ENCODE measurements at regions not wholly inside any gene's neighbourhood (a gene's known extent, or its start where the extent isn't known, plus 50 kb on each side); places are given as distances from the start of the nearest gene placed in this dataset.

DNA sequence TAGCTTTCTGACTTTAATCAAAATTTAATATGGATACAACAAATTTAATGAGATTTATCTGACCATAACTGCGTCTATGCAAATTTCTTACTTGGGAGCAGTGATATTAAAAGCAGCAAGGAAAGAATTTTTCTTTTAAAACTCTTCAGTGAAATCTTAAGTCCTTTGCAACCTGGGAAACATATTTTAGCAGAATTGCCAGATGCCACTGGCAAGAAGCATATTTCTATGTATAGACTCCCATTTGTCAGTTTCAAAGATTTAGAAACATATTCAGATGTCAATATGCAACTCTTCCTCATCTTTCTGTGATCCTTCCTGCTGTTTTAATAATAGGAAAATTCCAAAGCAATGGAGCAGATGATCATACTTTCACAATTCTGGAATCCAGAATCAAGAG lies 911.3 kb downstream of the LUZP2 start:
- Histone ChIP-seq H3K27ac (ENCODE audit: low read depth, low read length, poor library complexity, severe bottlenecking) (no peak overlapping the region), H3K4me1 (ENCODE audit: insufficient read depth, low read length, poor library complexity, severe bottlenecking) (no peaks in the 10 kb centered on the region), H3K27me3 (replicated peaks; ENCODE audit: insufficient read depth, low read depth, low read length, poor library complexity) (no peaks in the 10 kb centered on the region), H3K4me3 (ENCODE audit: low read depth, low read length, poor library complexity, severe bottlenecking) (no peak overlapping the region), H3K9me3 (ENCODE audit: low read depth, low read length, poor library complexity, severe bottlenecking) (no peaks in the 10 kb centered on the region), H3K36me3 (ENCODE audit: insufficient read depth, low read length, poor library complexity, severe bottlenecking) (no peaks in the 10 kb centered on the region)
- CTCF ChIA-PET, result no interaction called here
- POLR2A ChIA-PET (ENCODE audit: low non-redundant PET), result no interaction called here
- intact Hi-C loops (cut with micrococcal nuclease; ENCODE audit: unreplicated experiment), result no loop called here
- no peak for DNase-seq (ENCODE audit: low spot score)
- TF ChIP-seq EZH2 (IDR thresholded peaks at IDR 0.05; ENCODE audit: borderline replicate concordance, low read depth, low read length, poor library complexity, severe bottlenecking), result no peak
- BruUV-seq (replicated peaks), result no TSS peak

DNA sequence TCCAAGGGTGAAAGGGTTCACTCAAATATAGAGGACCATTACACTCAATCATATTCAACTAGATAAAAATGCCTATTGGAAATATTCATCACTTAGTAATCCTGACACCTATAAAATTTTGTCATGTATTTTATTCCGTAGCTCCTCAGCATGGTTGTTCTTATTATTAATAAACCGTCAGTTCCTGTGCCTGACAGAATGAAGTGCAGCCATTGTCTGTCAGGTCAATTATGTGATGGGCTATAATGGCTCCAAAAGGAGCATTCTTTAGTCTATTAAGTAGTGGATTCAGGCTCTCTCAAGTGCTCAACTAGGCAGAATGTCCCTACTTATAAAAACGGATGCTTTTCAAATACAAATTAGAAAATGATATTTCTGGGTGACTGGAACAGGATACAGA lies 916.1 kb upstream of the ANO3 start:
- no peaks in the 10 kb centered on the region for H3K36me3 ChIP-seq (ENCODE audit: insufficient read depth, low read length, poor library complexity, severe bottlenecking)
- H3K27me3 ChIP-seq (replicated peaks; ENCODE audit: insufficient read depth, low read depth, low read length, poor library complexity), result no peaks in the 10 kb centered on the region
- CTCF ChIA-PET, result no interaction called here
- TF ChIP-seq EZH2 (IDR thresholded peaks at IDR 0.05; ENCODE audit: borderline replicate concordance, low read depth, low read length, poor library complexity, severe bottlenecking), result no peak
- TF ChIP-seq, protein P1, sequence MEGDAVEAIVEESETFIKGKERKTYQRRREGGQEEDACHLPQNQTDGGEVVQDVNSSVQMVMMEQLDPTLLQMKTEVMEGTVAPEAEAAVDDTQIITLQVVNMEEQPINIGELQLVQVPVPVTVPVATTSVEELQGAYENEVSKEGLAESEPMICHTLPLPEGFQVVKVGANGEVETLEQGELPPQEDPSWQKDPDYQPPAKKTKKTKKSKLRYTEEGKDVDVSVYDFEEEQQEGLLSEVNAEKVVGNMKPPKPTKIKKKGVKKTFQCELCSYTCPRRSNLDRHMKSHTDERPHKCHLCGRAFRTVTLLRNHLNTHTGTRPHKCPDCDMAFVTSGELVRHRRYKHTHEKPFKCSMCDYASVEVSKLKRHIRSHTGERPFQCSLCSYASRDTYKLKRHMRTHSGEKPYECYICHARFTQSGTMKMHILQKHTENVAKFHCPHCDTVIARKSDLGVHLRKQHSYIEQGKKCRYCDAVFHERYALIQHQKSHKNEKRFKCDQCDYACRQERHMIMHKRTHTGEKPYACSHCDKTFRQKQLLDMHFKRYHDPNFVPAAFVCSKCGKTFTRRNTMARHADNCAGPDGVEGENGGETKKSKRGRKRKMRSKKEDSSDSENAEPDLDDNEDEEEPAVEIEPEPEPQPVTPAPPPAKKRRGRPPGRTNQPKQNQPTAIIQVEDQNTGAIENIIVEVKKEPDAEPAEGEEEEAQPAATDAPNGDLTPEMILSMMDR (conservative IDR thresholded peaks at IDR 0.05; ENCODE audit: low read depth, low read length), result no peak
- intact Hi-C loops (cut with micrococcal nuclease; ENCODE audit: unreplicated experiment), result no loop called here
- POLR2A ChIA-PET (ENCODE audit: low non-redundant PET), result no interaction called here
- no peaks in the 10 kb centered on the region for H3K9me3 ChIP-seq (ENCODE audit: low read depth, low read length, poor library complexity, severe bottlenecking)
- H3K4me3 ChIP-seq (ENCODE audit: low read depth, low read length, poor library complexity, severe bottlenecking), result no peak overlapping the region
- DNase-seq (ENCODE audit: low spot score), result no peak
- no TSS peak for BruUV-seq (replicated peaks)
- no peaks in the 10 kb centered on the region for H3K4me1 ChIP-seq (ENCODE audit: insufficient read depth, low read length, poor library complexity, severe bottlenecking)
- H3K27ac ChIP-seq (ENCODE audit: low read depth, low read length, poor library complexity, severe bottlenecking), result no peak overlapping the region

DNA sequence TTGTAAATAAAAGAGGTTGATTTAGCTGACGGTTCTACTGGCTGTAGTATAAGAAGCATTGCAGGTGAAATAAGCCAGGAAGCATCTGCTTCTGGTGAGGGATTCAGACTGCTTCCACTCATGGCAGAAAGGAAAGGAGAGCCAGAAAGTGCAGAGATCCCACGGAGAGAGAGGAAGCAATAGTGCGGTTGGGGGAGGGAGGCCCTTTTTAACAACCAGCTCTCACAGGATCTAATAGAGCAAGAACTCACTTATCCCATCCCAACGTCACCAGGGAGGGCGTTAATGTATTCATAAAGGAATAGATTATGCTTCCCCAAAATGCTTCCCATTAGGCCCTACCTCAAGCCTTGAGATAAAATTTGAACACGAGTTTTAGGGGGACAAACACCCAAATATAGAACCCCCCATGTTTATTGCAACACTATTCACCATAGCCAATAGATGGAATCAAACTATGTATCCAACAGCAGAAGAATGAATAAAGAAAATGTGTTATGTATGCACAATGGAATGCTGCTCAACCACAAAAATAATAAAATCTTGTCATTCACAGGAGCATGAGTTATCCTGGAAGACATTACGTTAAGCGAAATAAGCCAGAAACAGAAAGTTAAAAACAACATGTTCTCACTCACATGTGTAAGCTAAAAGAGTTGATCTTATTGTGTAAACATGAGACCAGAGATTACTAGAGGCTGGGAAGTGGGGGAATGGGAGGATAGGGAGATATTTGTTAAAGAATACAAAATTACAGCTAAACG lies 908.3 kb upstream of the ANO3 start:
- H3K27ac ChIP-seq (ENCODE audit: low read depth, low read length, poor library complexity, severe bottlenecking), result no peak overlapping the region
- no peaks in the 10 kb centered on the region for H3K27me3 ChIP-seq (replicated peaks; ENCODE audit: insufficient read depth, low read depth, low read length, poor library complexity)
- ChIA-PET CTCF (no interaction called here), POLR2A (ENCODE audit: low non-redundant PET) (no interaction called here)
- TF ChIP-seq, protein P1 (conservative IDR thresholded peaks at IDR 0.05; ENCODE audit: low read depth, low read length), result no peak
- TF ChIP-seq EZH2 (IDR thresholded peaks at IDR 0.05; ENCODE audit: borderline replicate concordance, low read depth, low read length, poor library complexity, severe bottlenecking), result no peak
- H3K36me3 ChIP-seq (ENCODE audit: insufficient read depth, low read length, poor library complexity, severe bottlenecking), result no peaks in the 10 kb centered on the region
- no peak overlapping the region for H3K4me3 ChIP-seq (ENCODE audit: low read depth, low read length, poor library complexity, severe bottlenecking)
- H3K9me3 ChIP-seq (ENCODE audit: low read depth, low read length, poor library complexity, severe bottlenecking), result no peaks in the 10 kb centered on the region
- intact Hi-C loops (cut with micrococcal nuclease; ENCODE audit: unreplicated experiment), result no loop called here
- H3K4me1 ChIP-seq (ENCODE audit: insufficient read depth, low read length, poor library complexity, severe bottlenecking), result no peaks in the 10 kb centered on the region
- BruUV-seq (replicated peaks), result no TSS peak
- DNase-seq (ENCODE audit: low spot score), result no peak

DNA sequence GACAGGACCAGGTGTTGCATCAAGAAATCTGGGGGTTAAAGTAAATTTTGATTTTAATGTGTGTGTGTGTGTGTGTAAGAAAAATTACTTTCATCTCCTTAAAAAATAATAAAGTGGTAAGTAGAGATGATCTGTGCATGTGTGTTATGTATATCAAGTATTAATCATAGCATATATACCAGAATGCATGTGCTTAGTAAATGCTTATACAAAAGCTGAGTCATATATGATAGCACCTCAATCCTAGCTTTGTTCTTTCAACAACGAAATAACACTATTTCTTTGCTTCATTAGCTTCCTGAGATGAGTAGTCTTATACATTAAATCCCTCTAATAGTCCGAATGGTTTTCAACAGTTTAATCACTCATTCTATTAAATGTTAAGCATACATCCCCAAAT lies 899.6 kb upstream of the ANO3 start:
- Histone ChIP-seq H3K27me3 (replicated peaks; ENCODE audit: insufficient read depth, low read depth, low read length, poor library complexity) (no peaks in the 10 kb centered on the region), H3K4me3 (ENCODE audit: low read depth, low read length, poor library complexity, severe bottlenecking) (no peak overlapping the region), H3K9me3 (ENCODE audit: low read depth, low read length, poor library complexity, severe bottlenecking) (no peaks in the 10 kb centered on the region), H3K27ac (ENCODE audit: low read depth, low read length, poor library complexity, severe bottlenecking) (no peak overlapping the region), H3K4me1 (ENCODE audit: insufficient read depth, low read length, poor library complexity, severe bottlenecking) (no peaks in the 10 kb centered on the region), H3K36me3 (ENCODE audit: insufficient read depth, low read length, poor library complexity, severe bottlenecking) (no peaks in the 10 kb centered on the region)
- CTCF ChIA-PET, result no interaction called here
- POLR2A ChIA-PET (ENCODE audit: low non-redundant PET), result no interaction called here
- TF ChIP-seq, protein P1 (conservative IDR thresholded peaks at IDR 0.05; ENCODE audit: low read depth, low read length), result no peak
- TF ChIP-seq EZH2 (IDR thresholded peaks at IDR 0.05; ENCODE audit: borderline replicate concordance, low read depth, low read length, poor library complexity, severe bottlenecking), result no peak
- BruUV-seq (replicated peaks), result no TSS peak
- intact Hi-C loops (cut with micrococcal nuclease; ENCODE audit: unreplicated experiment), result no loop called here
- DNase-seq (ENCODE audit: low spot score), result no peak
